ENCODE measurements at regions not wholly inside any gene's neighbourhood (a gene's known extent, or its start where the extent isn't known, plus 50 kb on each side); places are given as distances from the start of the nearest gene placed in this dataset.

DNA sequence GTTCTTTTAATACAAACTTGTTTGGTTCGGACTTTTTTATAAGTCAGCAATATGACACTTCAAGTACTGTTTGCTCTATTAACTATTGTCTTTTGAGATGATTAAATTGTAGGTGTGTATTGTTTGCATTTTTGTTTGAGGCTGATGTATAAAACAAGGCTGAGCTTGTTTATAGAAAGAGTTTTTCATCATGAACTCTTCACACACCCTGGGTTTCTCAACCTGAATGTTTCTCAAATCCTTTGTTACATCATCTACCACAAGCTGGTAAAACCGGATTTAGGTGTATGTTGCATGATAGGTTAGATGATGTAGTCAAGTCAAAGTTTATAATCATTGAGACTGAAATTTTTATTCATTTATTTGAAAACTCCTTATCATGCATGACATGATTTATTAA lies 335.2 kb upstream of the LRATD1 start:
- Histone ChIP-seq H3K4me1 (ENCODE audit: control insufficient read depth, insufficient read depth, low read length) (no peaks in the 10 kb centered on the region), H3K36me3 (ENCODE audit: control insufficient read depth, insufficient read depth, low read length) (no peaks in the 10 kb centered on the region), H3K27ac (ENCODE audit: low read depth, low read length) (no peak overlapping the region), H3K4me3 (ENCODE audit: low read depth, low read length) (no peak overlapping the region), H3K9me3 (ENCODE audit: control insufficient read depth, insufficient read depth, low read length) (no peaks in the 10 kb centered on the region), H3K27me3 (ENCODE audit: control insufficient read depth, insufficient read depth, low read length) (no peaks in the 10 kb centered on the region)
- no CpG with 5 or more reads among the region's 2 CpGs for WGBS (ENCODE audit: insufficient coverage)
- no peak for DNase-seq (ENCODE audit: low read depth in 4 of 6, low spot score in 6 of 6)

DNA sequence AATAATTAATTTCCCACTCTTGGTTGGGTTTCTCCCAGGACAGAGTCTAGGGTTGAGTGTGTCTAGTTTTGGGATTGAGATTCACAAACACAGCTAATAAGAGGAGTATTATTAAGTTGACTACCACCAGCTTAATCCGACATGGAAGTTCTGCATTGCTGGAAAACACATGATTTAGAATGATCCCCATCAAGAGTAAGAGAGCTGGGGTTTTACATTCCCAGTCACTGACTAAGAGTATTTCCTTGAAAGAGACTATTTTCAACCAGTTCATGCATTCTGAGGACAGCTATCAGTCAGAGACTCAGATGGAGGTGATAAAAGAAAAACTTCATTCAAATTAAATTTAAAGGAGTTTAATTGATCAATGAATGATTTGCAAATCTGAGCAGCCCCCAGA lies 334.6 kb upstream of the LRATD1 start:
- no peaks in the 10 kb centered on the region for H3K4me1 ChIP-seq (ENCODE audit: control insufficient read depth, insufficient read depth, low read length)
- no peak overlapping the region for H3K4me3 ChIP-seq (ENCODE audit: low read depth, low read length)
- DNase-seq (ENCODE audit: low read depth in 4 of 6, low spot score in 6 of 6) = no peak
- no peaks in the 10 kb centered on the region for H3K36me3 ChIP-seq (ENCODE audit: control insufficient read depth, insufficient read depth, low read length)
- H3K9me3 ChIP-seq (ENCODE audit: control insufficient read depth, insufficient read depth, low read length) = no peaks in the 10 kb centered on the region
- H3K27ac ChIP-seq (ENCODE audit: low read depth, low read length) = no peak overlapping the region
- H3K27me3 ChIP-seq (ENCODE audit: control insufficient read depth, insufficient read depth, low read length) = no peaks in the 10 kb centered on the region
- no CpG with 5 or more reads among the region's 1 CpG for WGBS (ENCODE audit: insufficient coverage)

DNA sequence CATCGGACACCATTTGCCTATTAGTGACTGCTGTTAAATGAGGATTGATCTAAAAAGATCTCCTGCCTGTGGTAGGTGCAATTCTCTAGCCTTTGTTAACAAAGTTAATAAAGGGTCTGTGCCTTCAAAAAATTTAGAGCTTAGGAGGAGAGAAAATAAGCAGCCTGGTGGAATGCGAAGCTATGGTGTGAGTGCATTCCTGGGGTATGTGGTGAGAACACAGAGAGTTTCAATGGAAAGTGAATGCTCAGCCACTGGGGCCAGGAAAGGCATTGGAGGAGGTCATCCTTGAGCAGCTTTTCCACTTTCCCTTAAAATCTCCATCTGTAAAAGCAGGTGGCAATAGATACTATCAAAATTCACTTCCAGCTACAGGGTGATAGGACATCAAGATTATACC lies 331.2 kb upstream of the LRATD1 start:
- Histone ChIP-seq H3K27ac (ENCODE audit: low read depth, low read length) (no peak overlapping the region), H3K27me3 (ENCODE audit: control insufficient read depth, insufficient read depth, low read length) (no peaks in the 10 kb centered on the region), H3K9me3 (ENCODE audit: control insufficient read depth, insufficient read depth, low read length) (no peaks in the 10 kb centered on the region), H3K36me3 (ENCODE audit: control insufficient read depth, insufficient read depth, low read length) (no peaks in the 10 kb centered on the region), H3K4me1 (ENCODE audit: control insufficient read depth, insufficient read depth, low read length) (no peaks in the 10 kb centered on the region), H3K4me3 (ENCODE audit: low read depth, low read length) (no peak overlapping the region)
- 100% methylated on average over 2 of the region's 2 CpGs for whole genome bisulfite sequencing (ENCODE audit: insufficient coverage)
- no peak for DNase-seq (ENCODE audit: low read depth in 4 of 6, low spot score in 6 of 6)

DNA sequence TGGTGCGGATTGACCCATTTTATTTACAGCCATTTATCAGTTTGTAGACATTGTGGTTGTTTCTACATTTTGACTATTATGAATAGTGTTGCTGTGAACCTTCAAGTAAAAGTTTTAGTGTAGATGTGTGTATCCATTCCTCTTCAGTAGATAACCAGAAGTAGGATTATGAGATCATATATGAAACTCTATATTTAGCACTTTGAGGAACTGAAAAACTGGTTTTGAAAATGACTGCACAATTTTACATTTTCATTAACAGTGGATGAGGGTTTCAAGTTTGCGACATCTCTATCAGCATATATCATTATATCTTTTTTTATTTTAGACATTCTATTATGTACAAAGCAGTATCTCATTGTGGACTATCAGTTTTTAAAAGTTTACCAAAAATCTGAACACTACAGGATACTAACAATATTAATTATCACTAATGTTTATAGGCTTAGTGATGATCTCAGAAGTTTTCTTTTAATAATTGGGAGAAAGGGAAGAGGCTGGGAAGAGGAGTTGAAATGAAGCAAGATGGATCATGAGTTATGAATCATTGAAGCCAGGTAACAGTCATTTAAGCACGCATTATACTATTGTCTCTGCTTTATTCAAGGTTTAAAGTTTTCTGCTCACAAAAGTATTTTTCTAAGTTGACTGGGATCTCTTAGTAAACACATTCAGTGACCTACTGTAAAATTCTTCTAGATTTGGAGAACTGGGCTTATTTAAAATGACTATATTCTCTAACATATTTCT lies 329.0 kb upstream of the LRATD1 start:
- no peaks in the 10 kb centered on the region for H3K36me3 ChIP-seq (ENCODE audit: control insufficient read depth, insufficient read depth, low read length)
- H3K27me3 ChIP-seq (ENCODE audit: control insufficient read depth, insufficient read depth, low read length) = no peaks in the 10 kb centered on the region
- no peak for DNase-seq (ENCODE audit: low read depth in 4 of 6, low spot score in 6 of 6)
- no peak overlapping the region for H3K4me3 ChIP-seq (ENCODE audit: low read depth, low read length)
- no peaks in the 10 kb centered on the region for H3K4me1 ChIP-seq (ENCODE audit: control insufficient read depth, insufficient read depth, low read length)
- no peaks in the 10 kb centered on the region for H3K9me3 ChIP-seq (ENCODE audit: control insufficient read depth, insufficient read depth, low read length)
- no peak overlapping the region for H3K27ac ChIP-seq (ENCODE audit: low read depth, low read length)
- WGBS (ENCODE audit: insufficient coverage) = no CpG with 5 or more reads among the region's 3 CpGs

DNA sequence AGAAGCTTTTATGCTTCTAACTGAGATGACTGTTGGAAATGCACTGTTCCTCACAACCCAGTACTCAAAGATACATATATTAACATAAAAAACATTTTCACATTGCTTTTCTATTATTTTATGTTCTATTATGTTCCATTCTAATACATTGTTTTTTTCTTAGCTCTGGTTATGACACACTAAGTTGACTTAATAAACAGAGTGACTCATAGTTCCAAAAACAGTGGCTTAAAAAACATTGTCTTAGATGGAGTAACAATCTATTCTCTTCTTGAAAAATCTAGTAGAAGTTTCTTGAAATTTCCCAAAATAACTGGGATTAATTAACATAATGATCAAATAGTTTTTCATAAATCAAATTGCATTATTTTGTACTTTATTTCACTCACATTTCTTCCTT lies 328.2 kb upstream of the LRATD1 start:
- no peak for DNase-seq (ENCODE audit: low read depth in 4 of 6, low spot score in 6 of 6)

DNA sequence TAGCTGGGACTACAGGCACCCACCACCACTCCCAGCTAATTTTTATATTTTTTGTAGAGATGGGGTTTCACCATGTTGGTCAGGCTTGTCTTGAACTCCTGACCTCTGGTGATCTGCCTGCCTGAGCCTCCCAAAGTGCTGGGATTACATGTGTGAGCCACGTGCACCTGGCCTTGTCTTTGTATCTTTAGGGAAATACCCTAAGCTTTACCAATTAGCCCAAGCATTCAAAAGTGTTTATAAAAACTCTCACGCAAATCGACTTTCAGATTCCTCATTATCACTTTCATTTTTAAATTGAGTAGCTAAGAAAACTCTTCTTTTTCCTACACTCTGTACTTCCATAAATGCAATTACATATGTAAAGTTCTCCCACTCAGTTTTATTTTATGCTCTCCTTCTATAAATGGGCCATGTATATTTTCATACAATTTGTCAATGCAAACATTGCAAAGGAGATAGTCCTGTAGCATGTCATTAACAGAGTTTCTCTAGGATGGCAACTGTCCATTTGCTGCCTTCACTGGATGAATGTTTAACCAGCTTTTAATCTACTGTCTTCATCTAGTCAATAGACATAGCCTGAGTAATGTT lies 326.2 kb upstream of the LRATD1 start:
- 78% methylated on average over 3 of the region's 3 CpGs for WGBS (ENCODE audit: insufficient coverage)
- no peak for DNase-seq (ENCODE audit: low read depth in 4 of 6, low spot score in 6 of 6)
- Histone ChIP-seq H3K9me3 (ENCODE audit: control insufficient read depth, insufficient read depth, low read length) (no peaks in the 10 kb centered on the region), H3K4me1 (ENCODE audit: control insufficient read depth, insufficient read depth, low read length) (no peaks in the 10 kb centered on the region), H3K4me3 (ENCODE audit: low read depth, low read length) (no peak overlapping the region), H3K27me3 (ENCODE audit: control insufficient read depth, insufficient read depth, low read length) (no peaks in the 10 kb centered on the region), H3K27ac (ENCODE audit: low read depth, low read length) (no peak overlapping the region), H3K36me3 (ENCODE audit: control insufficient read depth, insufficient read depth, low read length) (no peaks in the 10 kb centered on the region)

More for the DNA sequence above, 328.2 kb upstream of the LRATD1 start:
- Histone ChIP-seq H3K4me3 (ENCODE audit: low read depth, low read length) (no peak overlapping the region), H3K27me3 (ENCODE audit: control insufficient read depth, insufficient read depth, low read length) (no peaks in the 10 kb centered on the region), H3K4me1 (ENCODE audit: control insufficient read depth, insufficient read depth, low read length) (no peaks in the 10 kb centered on the region), H3K36me3 (ENCODE audit: control insufficient read depth, insufficient read depth, low read length) (no peaks in the 10 kb centered on the region), H3K9me3 (ENCODE audit: control insufficient read depth, insufficient read depth, low read length) (no peaks in the 10 kb centered on the region), H3K27ac (ENCODE audit: low read depth, low read length) (no peak overlapping the region)

DNA sequence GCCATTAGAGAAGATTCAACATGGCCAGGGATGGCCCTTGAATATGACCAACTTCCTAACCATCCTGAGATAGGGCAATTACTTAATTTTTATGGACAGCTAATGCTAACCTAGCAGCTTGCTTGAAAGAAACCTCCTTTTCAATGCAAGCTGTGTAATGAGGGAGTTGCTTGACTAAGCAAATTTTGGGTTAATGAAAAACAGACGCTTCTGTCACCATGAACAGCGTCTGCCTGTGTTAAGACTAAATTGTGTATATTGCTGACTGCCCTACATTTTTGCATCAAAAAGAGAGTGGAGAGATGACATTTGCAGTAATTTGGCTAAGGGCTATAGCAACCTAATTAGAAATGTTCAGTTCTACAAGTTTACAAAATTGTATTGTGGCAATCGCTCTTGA lies 319.2 kb upstream of the LRATD1 start:
- no peaks in the 10 kb centered on the region for H3K36me3 ChIP-seq (ENCODE audit: control insufficient read depth, insufficient read depth, low read length)
- no peaks in the 10 kb centered on the region for H3K4me1 ChIP-seq (ENCODE audit: control insufficient read depth, insufficient read depth, low read length)
- WGBS (ENCODE audit: insufficient coverage) = 80% methylated on average over 1 of the region's 3 CpGs
- H3K27me3 ChIP-seq (ENCODE audit: control insufficient read depth, insufficient read depth, low read length) = no peaks in the 10 kb centered on the region
- H3K4me3 ChIP-seq (ENCODE audit: low read depth, low read length) = no peak overlapping the region
- peak in 2 of 6 donors; percentile 8 to 29 for DNase-seq (ENCODE audit: low read depth in 4 of 6, low spot score in 6 of 6)
- no peak overlapping the region for H3K27ac ChIP-seq (ENCODE audit: low read depth, low read length)
- H3K9me3 ChIP-seq (ENCODE audit: control insufficient read depth, insufficient read depth, low read length) = no peaks in the 10 kb centered on the region

DNA sequence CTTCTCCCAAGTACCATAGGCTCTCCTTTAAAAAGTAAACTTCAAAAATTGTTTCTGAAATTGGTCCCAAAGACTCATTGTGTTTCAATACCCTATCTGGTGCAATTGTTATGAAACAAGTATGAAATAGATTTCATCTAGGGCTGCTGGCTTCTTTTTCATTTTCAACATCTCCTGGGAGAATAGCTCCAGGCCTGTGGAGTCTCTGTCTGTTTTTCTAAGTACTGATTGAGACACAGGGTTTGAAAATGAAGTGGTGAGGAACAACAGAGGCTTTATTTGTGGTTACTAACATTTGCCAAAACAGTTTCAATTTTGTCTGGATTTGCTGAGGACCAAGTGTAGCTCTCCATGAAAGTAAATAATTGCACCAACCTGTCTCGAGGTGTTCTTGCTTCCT lies 315.9 kb upstream of the LRATD1 start:
- Histone ChIP-seq H3K4me1 (ENCODE audit: control insufficient read depth, insufficient read depth, low read length) (no peaks in the 10 kb centered on the region), H3K36me3 (ENCODE audit: control insufficient read depth, insufficient read depth, low read length) (no peaks in the 10 kb centered on the region), H3K4me3 (ENCODE audit: low read depth, low read length) (no peak overlapping the region), H3K27ac (ENCODE audit: low read depth, low read length) (no peak overlapping the region), H3K27me3 (ENCODE audit: control insufficient read depth, insufficient read depth, low read length) (no peaks in the 10 kb centered on the region), H3K9me3 (ENCODE audit: control insufficient read depth, insufficient read depth, low read length) (no peaks in the 10 kb centered on the region)
- 67% methylated on average over 1 of the region's 1 CpG for WGBS (ENCODE audit: insufficient coverage)
- no peak for DNase-seq (ENCODE audit: low read depth in 4 of 6, low spot score in 6 of 6)

DNA sequence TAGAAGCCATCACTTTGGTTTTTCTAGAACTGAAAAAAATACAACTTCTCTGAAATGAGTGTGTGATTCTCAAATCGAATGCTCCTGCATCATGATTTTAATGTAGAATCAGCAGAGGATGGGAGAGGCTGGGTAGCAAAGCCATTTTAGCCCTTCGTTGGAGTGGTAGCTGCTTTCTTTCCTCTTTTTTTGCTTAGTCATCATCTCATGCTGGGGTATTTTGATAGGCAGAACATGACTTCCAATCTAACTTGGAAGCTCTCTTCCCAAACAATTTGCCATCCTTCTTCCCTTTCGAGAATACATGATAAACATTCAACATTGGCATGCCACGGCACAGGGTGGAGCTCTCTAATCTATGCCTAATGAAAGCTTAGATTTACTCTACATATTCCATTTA lies 311.2 kb upstream of the LRATD1 start:
- no peaks in the 10 kb centered on the region for H3K4me1 ChIP-seq (ENCODE audit: control insufficient read depth, insufficient read depth, low read length)
- WGBS (ENCODE audit: insufficient coverage) = no CpG with 5 or more reads among the region's 4 CpGs
- H3K4me3 ChIP-seq (ENCODE audit: low read depth, low read length) = no peak overlapping the region
- no peaks in the 10 kb centered on the region for H3K9me3 ChIP-seq (ENCODE audit: control insufficient read depth, insufficient read depth, low read length)
- no peak overlapping the region for H3K27ac ChIP-seq (ENCODE audit: low read depth, low read length)
- H3K27me3 ChIP-seq (ENCODE audit: control insufficient read depth, insufficient read depth, low read length) = no peaks in the 10 kb centered on the region
- H3K36me3 ChIP-seq (ENCODE audit: control insufficient read depth, insufficient read depth, low read length) = no peaks in the 10 kb centered on the region
- DNase-seq (ENCODE audit: low read depth in 4 of 6, low spot score in 6 of 6) = no peak

DNA sequence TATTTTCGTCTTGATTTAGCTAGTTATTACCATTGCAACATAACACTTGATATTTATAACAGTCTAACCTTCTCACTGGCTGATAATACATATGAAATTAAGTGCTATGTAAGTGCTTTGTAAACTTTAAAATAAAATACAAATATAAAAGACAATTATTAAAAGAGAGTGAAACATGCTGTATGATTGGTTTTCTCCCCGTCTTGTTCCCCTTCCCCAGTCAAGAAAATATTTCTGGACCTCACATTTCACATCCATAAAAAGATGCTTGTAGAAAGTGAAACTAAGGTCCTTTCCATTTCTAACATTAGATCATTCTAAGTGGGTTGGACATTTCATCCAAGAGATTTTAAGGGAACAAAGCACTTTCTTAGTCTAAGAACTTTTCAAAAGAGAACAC lies 310.2 kb upstream of the LRATD1 start:
- no peaks in the 10 kb centered on the region for H3K27me3 ChIP-seq (ENCODE audit: control insufficient read depth, insufficient read depth, low read length)
- no CpG with 5 or more reads among the region's 2 CpGs for WGBS (ENCODE audit: insufficient coverage)
- H3K36me3 ChIP-seq (ENCODE audit: control insufficient read depth, insufficient read depth, low read length) = no peaks in the 10 kb centered on the region
- no peak overlapping the region for H3K4me3 ChIP-seq (ENCODE audit: low read depth, low read length)
- H3K4me1 ChIP-seq (ENCODE audit: control insufficient read depth, insufficient read depth, low read length) = no peaks in the 10 kb centered on the region
- no peaks in the 10 kb centered on the region for H3K9me3 ChIP-seq (ENCODE audit: control insufficient read depth, insufficient read depth, low read length)
- DNase-seq (ENCODE audit: low read depth in 4 of 6, low spot score in 6 of 6) = no peak
- no peak overlapping the region for H3K27ac ChIP-seq (ENCODE audit: low read depth, low read length)

Data from spinal cord (tissue), 9 donors.